ENCODE measurements at regions not wholly inside any gene's neighbourhood (a gene's known extent, or its start where the extent isn't known, plus 50 kb on each side); places are given as distances from the start of the nearest gene placed in this dataset.

DNA sequence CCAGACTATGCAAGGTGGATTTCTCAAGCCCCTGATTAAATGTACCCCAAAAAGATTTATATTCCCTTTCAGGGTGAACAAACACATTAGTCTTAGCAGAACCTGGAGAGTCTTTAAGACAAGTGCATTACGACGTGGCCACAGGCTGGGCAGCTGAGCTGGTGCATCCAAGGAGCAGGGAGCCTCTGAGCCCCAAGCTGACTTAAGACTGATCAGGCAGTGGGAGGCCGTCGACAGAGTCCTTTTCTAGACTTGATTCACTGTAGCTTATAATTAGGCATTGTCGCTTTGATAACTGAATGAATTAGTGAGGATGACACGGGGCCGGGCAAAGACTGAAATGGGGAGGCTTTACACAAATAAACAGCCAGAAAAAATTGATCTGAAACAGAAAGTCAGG lies 353.2 kb downstream of the GPAM start:
- Mint-ChIP-seq H3K27ac (no peak overlapping the region), H3K4me3 (no peak overlapping the region), H3K4me1 (peaks cover 6% of the 10 kb centered on the region), H3K27me3 (ENCODE audit: low read depth) (no peaks in the 10 kb centered on the region), H3K9me3 (no peaks in the 10 kb centered on the region), H3K36me3 (no peaks in the 10 kb centered on the region)
- ATAC-seq (0 out of 2 replicates have a peak, but pooled peaks have one; percentile 36), DNase-seq (ENCODE audit: low spot score) (no peak)
- ChIA-PET POLR2A (no interaction called here), CTCF (interaction anchor here (1.3 kb wide), 1 partner anchor 307 kb away, joined by 3 read pairs; no protein-coding TSS in a partner anchor)
- TF ChIP-seq, protein P1, sequence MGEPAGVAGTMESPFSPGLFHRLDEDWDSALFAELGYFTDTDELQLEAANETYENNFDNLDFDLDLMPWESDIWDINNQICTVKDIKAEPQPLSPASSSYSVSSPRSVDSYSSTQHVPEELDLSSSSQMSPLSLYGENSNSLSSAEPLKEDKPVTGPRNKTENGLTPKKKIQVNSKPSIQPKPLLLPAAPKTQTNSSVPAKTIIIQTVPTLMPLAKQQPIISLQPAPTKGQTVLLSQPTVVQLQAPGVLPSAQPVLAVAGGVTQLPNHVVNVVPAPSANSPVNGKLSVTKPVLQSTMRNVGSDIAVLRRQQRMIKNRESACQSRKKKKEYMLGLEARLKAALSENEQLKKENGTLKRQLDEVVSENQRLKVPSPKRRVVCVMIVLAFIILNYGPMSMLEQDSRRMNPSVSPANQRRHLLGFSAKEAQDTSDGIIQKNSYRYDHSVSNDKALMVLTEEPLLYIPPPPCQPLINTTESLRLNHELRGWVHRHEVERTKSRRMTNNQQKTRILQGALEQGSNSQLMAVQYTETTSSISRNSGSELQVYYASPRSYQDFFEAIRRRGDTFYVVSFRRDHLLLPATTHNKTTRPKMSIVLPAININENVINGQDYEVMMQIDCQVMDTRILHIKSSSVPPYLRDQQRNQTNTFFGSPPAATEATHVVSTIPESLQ (CRISPR knock-in tag; IDR thresholded peaks at IDR 0.05), result no peak
- TF ChIP-seq, protein P2, sequence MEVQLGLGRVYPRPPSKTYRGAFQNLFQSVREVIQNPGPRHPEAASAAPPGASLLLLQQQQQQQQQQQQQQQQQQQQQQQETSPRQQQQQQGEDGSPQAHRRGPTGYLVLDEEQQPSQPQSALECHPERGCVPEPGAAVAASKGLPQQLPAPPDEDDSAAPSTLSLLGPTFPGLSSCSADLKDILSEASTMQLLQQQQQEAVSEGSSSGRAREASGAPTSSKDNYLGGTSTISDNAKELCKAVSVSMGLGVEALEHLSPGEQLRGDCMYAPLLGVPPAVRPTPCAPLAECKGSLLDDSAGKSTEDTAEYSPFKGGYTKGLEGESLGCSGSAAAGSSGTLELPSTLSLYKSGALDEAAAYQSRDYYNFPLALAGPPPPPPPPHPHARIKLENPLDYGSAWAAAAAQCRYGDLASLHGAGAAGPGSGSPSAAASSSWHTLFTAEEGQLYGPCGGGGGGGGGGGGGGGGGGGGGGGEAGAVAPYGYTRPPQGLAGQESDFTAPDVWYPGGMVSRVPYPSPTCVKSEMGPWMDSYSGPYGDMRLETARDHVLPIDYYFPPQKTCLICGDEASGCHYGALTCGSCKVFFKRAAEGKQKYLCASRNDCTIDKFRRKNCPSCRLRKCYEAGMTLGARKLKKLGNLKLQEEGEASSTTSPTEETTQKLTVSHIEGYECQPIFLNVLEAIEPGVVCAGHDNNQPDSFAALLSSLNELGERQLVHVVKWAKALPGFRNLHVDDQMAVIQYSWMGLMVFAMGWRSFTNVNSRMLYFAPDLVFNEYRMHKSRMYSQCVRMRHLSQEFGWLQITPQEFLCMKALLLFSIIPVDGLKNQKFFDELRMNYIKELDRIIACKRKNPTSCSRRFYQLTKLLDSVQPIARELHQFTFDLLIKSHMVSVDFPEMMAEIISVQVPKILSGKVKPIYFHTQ (CRISPR knock-in tag; IDR thresholded peaks at IDR 0.05), result no peak
- TF ChIP-seq, protein P3, sequence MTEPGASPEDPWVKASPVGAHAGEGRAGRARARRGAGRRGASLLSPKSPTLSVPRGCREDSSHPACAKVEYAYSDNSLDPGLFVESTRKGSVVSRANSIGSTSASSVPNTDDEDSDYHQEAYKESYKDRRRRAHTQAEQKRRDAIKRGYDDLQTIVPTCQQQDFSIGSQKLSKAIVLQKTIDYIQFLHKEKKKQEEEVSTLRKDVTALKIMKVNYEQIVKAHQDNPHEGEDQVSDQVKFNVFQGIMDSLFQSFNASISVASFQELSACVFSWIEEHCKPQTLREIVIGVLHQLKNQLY (CRISPR knock-in tag; IDR thresholded peaks at IDR 0.05), result no peak
- TF ChIP-seq OVOL2 (CRISPR knock-in tag; IDR thresholded peaks at IDR 0.05; ENCODE audit: borderline replicate concordance) (no peak), MXD4 (CRISPR knock-in tag; IDR thresholded peaks at IDR 0.05; ENCODE audit: borderline replicate concordance) (no peak), ZNF263 (CRISPR knock-in tag; IDR thresholded peaks at IDR 0.05; ENCODE audit: low read depth) (no peak), SOX15 (CRISPR knock-in tag; IDR thresholded peaks at IDR 0.05) (no peak), FOXK1 (CRISPR knock-in tag; IDR thresholded peaks at IDR 0.05) (no peak), TEAD1 (CRISPR knock-in tag; IDR thresholded peaks at IDR 0.05) (no peak), ELF4 (CRISPR knock-in tag; IDR thresholded peaks at IDR 0.05; ENCODE audit: low read depth) (no peak), PRRX2 (CRISPR knock-in tag; IDR thresholded peaks at IDR 0.05) (no peak), SP1 (CRISPR knock-in tag; conservative IDR thresholded peaks at IDR 0.05) (no peak)
- TF ChIP-seq, protein P4, sequence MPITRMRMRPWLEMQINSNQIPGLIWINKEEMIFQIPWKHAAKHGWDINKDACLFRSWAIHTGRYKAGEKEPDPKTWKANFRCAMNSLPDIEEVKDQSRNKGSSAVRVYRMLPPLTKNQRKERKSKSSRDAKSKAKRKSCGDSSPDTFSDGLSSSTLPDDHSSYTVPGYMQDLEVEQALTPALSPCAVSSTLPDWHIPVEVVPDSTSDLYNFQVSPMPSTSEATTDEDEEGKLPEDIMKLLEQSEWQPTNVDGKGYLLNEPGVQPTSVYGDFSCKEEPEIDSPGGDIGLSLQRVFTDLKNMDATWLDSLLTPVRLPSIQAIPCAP (CRISPR knock-in tag; IDR thresholded peaks at IDR 0.05), result no peak
- TF ChIP-seq, protein P5, sequence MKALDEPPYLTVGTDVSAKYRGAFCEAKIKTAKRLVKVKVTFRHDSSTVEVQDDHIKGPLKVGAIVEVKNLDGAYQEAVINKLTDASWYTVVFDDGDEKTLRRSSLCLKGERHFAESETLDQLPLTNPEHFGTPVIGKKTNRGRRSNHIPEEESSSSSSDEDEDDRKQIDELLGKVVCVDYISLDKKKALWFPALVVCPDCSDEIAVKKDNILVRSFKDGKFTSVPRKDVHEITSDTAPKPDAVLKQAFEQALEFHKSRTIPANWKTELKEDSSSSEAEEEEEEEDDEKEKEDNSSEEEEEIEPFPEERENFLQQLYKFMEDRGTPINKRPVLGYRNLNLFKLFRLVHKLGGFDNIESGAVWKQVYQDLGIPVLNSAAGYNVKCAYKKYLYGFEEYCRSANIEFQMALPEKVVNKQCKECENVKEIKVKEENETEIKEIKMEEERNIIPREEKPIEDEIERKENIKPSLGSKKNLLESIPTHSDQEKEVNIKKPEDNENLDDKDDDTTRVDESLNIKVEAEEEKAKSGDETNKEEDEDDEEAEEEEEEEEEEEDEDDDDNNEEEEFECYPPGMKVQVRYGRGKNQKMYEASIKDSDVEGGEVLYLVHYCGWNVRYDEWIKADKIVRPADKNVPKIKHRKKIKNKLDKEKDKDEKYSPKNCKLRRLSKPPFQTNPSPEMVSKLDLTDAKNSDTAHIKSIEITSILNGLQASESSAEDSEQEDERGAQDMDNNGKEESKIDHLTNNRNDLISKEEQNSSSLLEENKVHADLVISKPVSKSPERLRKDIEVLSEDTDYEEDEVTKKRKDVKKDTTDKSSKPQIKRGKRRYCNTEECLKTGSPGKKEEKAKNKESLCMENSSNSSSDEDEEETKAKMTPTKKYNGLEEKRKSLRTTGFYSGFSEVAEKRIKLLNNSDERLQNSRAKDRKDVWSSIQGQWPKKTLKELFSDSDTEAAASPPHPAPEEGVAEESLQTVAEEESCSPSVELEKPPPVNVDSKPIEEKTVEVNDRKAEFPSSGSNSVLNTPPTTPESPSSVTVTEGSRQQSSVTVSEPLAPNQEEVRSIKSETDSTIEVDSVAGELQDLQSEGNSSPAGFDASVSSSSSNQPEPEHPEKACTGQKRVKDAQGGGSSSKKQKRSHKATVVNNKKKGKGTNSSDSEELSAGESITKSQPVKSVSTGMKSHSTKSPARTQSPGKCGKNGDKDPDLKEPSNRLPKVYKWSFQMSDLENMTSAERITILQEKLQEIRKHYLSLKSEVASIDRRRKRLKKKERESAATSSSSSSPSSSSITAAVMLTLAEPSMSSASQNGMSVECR (CRISPR knock-in tag; IDR thresholded peaks at IDR 0.05; ENCODE audit: borderline replicate concordance), result no peak
- TF ChIP-seq, protein P6, sequence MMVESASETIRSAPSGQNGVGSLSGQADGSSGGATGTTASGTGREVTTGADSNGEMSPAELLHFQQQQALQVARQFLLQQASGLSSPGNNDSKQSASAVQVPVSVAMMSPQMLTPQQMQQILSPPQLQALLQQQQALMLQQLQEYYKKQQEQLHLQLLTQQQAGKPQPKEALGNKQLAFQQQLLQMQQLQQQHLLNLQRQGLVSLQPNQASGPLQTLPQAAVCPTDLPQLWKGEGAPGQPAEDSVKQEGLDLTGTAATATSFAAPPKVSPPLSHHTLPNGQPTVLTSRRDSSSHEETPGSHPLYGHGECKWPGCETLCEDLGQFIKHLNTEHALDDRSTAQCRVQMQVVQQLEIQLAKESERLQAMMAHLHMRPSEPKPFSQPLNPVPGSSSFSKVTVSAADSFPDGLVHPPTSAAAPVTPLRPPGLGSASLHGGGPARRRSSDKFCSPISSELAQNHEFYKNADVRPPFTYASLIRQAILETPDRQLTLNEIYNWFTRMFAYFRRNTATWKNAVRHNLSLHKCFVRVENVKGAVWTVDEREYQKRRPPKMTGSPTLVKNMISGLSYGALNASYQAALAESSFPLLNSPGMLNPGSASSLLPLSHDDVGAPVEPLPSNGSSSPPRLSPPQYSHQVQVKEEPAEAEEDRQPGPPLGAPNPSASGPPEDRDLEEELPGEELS (CRISPR knock-in tag; IDR thresholded peaks at IDR 0.05), result no peak
- TF ChIP-seq, protein P7, sequence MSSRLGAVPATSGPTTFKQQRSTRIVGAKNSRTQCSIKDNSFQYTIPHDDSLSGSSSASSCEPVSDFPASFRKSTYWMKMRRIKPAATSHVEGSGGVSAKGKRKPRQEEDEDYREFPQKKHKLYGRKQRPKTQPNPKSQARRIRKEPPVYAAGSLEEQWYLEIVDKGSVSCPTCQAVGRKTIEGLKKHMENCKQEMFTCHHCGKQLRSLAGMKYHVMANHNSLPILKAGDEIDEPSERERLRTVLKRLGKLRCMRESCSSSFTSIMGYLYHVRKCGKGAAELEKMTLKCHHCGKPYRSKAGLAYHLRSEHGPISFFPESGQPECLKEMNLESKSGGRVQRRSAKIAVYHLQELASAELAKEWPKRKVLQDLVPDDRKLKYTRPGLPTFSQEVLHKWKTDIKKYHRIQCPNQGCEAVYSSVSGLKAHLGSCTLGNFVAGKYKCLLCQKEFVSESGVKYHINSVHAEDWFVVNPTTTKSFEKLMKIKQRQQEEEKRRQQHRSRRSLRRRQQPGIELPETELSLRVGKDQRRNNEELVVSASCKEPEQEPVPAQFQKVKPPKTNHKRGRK (CRISPR knock-in tag; IDR thresholded peaks at IDR 0.05; ENCODE audit: borderline replicate concordance), result no peak
- TF ChIP-seq, protein P8, sequence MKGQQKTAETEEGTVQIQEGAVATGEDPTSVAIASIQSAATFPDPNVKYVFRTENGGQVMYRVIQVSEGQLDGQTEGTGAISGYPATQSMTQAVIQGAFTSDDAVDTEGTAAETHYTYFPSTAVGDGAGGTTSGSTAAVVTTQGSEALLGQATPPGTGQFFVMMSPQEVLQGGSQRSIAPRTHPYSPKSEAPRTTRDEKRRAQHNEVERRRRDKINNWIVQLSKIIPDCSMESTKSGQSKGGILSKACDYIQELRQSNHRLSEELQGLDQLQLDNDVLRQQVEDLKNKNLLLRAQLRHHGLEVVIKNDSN (CRISPR knock-in tag; IDR thresholded peaks at IDR 0.05), result no peak
- TF ChIP-seq, protein P9, sequence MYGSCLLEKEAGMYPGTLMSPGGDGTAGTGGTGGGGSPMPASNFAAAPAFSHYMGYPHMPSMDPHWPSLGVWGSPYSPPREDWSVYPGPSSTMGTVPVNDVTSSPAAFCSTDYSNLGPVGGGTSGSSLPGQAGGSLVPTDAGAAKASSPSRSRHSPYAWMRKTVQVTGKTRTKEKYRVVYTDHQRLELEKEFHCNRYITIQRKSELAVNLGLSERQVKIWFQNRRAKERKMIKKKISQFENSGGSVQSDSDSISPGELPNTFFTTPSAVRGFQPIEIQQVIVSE (CRISPR knock-in tag; IDR thresholded peaks at IDR 0.05; ENCODE audit: borderline replicate concordance), result no peak

All from WTC11 (cell line).